ENCODE measurements at regions not wholly inside any gene's neighbourhood (a gene's known extent, or its start where the extent isn't known, plus 50 kb on each side); places are given as distances from the start of the nearest gene placed in this dataset.
"Not testable (repeated sequence)": the region's sequence is repeated elsewhere in the genome, so short reads cannot be mapped to it uniquely, and the experiment has no call there.

- WGBS (ENCODE audit: insufficient coverage): 94% methylated on average over 9 of the region's 9 CpGs
- DNase-seq (ENCODE audit: low read depth in 4 of 6, low spot score in 6 of 6): no peak
- no peaks in the 10 kb centered on the region for H3K36me3 ChIP-seq (ENCODE audit: control insufficient read depth, insufficient read depth, low read length)
- H3K4me3 ChIP-seq (ENCODE audit: low read depth, low read length): no peak overlapping the region
- H3K27me3 ChIP-seq (ENCODE audit: control insufficient read depth, insufficient read depth, low read length): no peaks in the 10 kb centered on the region
- no peak overlapping the region for H3K27ac ChIP-seq (ENCODE audit: low read depth, low read length)
- no peaks in the 10 kb centered on the region for H3K9me3 ChIP-seq (ENCODE audit: control insufficient read depth, insufficient read depth, low read length)
- peaks cover 15% of the 10 kb centered on the region for H3K4me1 ChIP-seq (ENCODE audit: control insufficient read depth, insufficient read depth, low read length)
Measured at GRCh38 chr10:118805146-118805545, 50.4 kb upstream of the CACUL1 start.

DNA sequence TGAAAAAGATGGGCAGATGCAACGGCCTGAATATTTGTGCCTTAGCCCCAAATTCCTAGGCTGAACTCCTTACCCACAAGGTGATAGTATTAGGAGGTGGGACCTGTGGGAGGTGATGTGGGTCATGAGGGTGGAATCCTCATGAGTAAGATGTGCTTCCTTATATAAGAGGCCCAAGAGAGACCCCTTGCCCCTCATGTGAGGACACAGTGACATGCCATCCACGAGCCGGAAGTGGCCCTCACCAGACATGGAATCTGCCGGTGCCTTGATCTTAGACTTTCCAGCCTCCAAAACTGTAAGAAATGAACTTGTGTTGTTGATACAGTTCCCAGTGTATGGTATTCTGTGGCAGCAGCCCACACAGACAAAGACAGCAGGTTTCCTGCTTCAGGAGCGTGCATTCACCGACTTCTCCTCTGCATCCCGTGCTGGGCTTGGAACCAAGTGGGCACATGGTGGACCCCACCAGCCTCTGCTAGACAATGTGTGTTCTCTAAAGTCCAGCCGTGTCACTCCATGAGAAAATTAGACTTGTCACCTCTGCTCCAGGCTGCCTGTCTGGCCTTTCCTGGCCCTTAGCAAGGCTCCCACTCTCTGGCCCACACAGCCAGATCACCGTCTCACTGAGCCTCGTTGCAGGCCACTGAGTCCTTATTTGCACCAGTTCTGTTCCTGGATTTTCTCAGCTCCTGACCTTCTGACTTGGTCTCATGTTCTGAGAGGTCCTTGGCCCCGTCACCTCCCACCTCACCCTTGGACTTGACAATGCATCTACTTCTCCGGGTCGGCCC lies 52.9 kb upstream of the CACUL1 start:
- Histone ChIP-seq H3K4me1 (ENCODE audit: control insufficient read depth, insufficient read depth, low read length) (peaks cover 24% of the 10 kb centered on the region), H3K9me3 (ENCODE audit: control insufficient read depth, insufficient read depth, low read length) (no peaks in the 10 kb centered on the region), H3K27ac (ENCODE audit: low read depth, low read length) (no peak overlapping the region), H3K27me3 (ENCODE audit: control insufficient read depth, insufficient read depth, low read length) (no peaks in the 10 kb centered on the region), H3K36me3 (ENCODE audit: control insufficient read depth, insufficient read depth, low read length) (no peaks in the 10 kb centered on the region), H3K4me3 (ENCODE audit: low read depth, low read length) (no peak overlapping the region)
- no peak for DNase-seq (ENCODE audit: low read depth in 4 of 6, low spot score in 6 of 6)
- 89% methylated on average over 12 of the region's 13 CpGs for WGBS (ENCODE audit: insufficient coverage)

- H3K4me3 ChIP-seq (ENCODE audit: low read depth, low read length): no peak overlapping the region
- no peak overlapping the region for H3K27ac ChIP-seq (ENCODE audit: low read depth, low read length)
- peaks cover 27% of the 10 kb centered on the region for H3K4me1 ChIP-seq (ENCODE audit: control insufficient read depth, insufficient read depth, low read length)
- H3K27me3 ChIP-seq (ENCODE audit: control insufficient read depth, insufficient read depth, low read length): no peaks in the 10 kb centered on the region
- DNase-seq (ENCODE audit: low read depth in 4 of 6, low spot score in 6 of 6): peak in 1 of 6 donors; percentile 60
- no peaks in the 10 kb centered on the region for H3K9me3 ChIP-seq (ENCODE audit: control insufficient read depth, insufficient read depth, low read length)
- no peaks in the 10 kb centered on the region for H3K36me3 ChIP-seq (ENCODE audit: control insufficient read depth, insufficient read depth, low read length)
- WGBS (ENCODE audit: insufficient coverage): 70% methylated on average over 17 of the region's 21 CpGs
Measured at GRCh38 chr10:118808601-118809356, 54.0 kb upstream of the CACUL1 start.

GRCh38 chr10:118809357-118810220 lies 54.8 kb upstream of the CACUL1 start:
- WGBS (ENCODE audit: insufficient coverage): 67% methylated on average over 16 of the region's 20 CpGs
- H3K4me1 ChIP-seq (ENCODE audit: control insufficient read depth, insufficient read depth, low read length): peaks cover 27% of the 10 kb centered on the region
- H3K27ac ChIP-seq (ENCODE audit: low read depth, low read length): no peak overlapping the region
- no peak overlapping the region for H3K4me3 ChIP-seq (ENCODE audit: low read depth, low read length)
- no peak for DNase-seq (ENCODE audit: low read depth in 4 of 6, low spot score in 6 of 6)
- H3K9me3 ChIP-seq (ENCODE audit: control insufficient read depth, insufficient read depth, low read length): no peaks in the 10 kb centered on the region
- H3K27me3 ChIP-seq (ENCODE audit: control insufficient read depth, insufficient read depth, low read length): no peaks in the 10 kb centered on the region
- H3K36me3 ChIP-seq (ENCODE audit: control insufficient read depth, insufficient read depth, low read length): no peaks in the 10 kb centered on the region

DNA sequence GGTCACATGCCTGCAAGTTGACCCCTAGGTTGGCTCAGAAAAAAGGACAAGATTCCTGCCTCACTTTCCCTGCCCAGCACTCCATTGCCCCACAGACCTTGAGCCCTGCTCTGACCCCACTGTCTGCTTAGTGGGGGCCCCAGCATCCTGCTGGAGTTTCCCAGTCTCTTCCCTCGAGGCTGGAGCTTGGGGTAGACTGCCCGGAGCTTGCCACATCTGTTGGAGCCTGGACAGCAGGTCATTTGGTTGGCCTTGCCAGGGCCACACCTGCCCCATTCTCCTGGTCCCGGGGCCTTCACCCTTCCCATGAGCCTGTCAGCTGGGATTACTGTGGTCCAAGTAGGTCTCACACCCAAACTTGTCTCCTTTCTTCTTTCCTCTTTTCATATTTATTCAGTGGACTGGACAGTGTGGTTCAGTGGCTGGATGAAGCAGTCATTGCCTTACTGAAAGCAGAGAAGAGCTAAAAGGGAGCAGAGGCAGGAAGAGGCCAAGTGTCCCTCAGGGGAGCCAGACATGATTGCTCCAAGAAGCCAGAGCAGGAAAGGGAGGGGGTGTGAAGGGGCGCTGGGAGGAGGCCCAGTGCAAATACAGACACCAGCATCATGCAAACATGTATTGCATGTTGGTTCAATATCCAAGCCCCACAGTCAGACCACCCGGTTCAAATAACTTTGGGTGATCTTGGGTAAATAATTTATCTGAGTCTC lies 56.2 kb upstream of the CACUL1 start:
- Histone ChIP-seq H3K9me3 (ENCODE audit: control insufficient read depth, insufficient read depth, low read length) (no peaks in the 10 kb centered on the region), H3K4me3 (ENCODE audit: low read depth, low read length) (no peak overlapping the region), H3K27me3 (ENCODE audit: control insufficient read depth, insufficient read depth, low read length) (no peaks in the 10 kb centered on the region), H3K36me3 (ENCODE audit: control insufficient read depth, insufficient read depth, low read length) (no peaks in the 10 kb centered on the region), H3K27ac (ENCODE audit: low read depth, low read length) (no peak overlapping the region), H3K4me1 (ENCODE audit: control insufficient read depth, insufficient read depth, low read length) (peaks cover 25% of the 10 kb centered on the region)
- WGBS (ENCODE audit: insufficient coverage): 92% methylated on average over 3 of the region's 5 CpGs
- no peak for DNase-seq (ENCODE audit: low read depth in 4 of 6, low spot score in 6 of 6)

DNA sequence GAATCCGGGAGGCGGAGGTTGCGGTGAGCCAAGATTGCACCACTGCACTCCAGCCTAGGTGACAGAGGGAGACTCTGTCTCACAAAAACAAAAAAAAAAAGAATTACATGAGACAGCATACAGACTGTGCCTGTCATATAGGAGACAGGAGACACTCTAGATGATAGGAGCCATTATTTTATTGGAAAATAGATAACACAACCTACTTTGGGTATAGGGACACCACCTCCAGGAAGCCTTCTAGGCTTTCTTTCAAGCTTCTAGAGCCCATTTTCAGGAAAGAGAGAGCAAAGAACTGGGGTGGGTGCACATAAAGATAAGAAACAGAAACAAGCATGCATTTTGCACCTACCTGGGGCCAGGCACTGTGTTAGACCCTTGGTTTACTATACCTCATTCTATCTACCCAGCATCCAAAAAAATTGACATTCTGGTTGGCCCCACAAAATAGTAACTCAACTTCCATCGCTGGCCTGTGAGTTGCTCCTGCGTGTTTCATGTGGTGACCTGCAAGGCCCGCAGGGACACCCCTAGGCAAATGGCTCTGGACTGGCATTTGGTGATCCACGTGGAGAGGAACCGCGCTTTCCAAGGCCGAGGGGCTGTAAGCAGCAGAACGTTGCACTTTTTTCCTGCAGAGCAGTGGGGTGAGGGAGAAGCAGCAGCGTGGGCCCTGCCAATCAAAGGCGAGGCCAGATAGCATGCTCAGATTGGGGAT lies 57.1 kb upstream of the CACUL1 start:
- H3K27ac ChIP-seq (ENCODE audit: low read depth, low read length): no peak overlapping the region
- no peaks in the 10 kb centered on the region for H3K36me3 ChIP-seq (ENCODE audit: control insufficient read depth, insufficient read depth, low read length)
- WGBS (ENCODE audit: insufficient coverage): 61% methylated on average over 12 of the region's 13 CpGs
- H3K27me3 ChIP-seq (ENCODE audit: control insufficient read depth, insufficient read depth, low read length): no peaks in the 10 kb centered on the region
- no peaks in the 10 kb centered on the region for H3K9me3 ChIP-seq (ENCODE audit: control insufficient read depth, insufficient read depth, low read length)
- peaks cover 25% of the 10 kb centered on the region for H3K4me1 ChIP-seq (ENCODE audit: control insufficient read depth, insufficient read depth, low read length)
- no peak overlapping the region for H3K4me3 ChIP-seq (ENCODE audit: low read depth, low read length)
- DNase-seq (ENCODE audit: low read depth in 4 of 6, low spot score in 6 of 6): no peak

DNA sequence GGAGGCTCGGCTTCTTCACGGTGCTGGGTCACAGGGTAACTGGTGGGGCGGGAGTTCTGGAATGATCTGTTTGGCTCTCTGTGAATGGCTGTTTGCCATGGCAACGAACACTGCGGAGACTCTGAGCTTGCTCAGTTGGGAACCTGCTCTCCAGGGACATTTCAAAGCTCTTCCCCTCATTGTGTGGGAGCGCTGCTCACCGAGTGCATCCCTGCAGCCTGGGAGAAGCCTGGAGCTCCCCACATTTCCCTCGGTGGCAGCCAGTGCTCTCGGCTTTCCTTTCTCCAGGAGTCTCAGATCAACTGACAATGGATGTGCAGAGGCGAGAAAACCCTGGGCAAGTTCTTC lies 57.6 kb upstream of the CACUL1 start:
- Histone ChIP-seq H3K4me3 (ENCODE audit: low read depth, low read length) (no peak overlapping the region), H3K27me3 (ENCODE audit: control insufficient read depth, insufficient read depth, low read length) (no peaks in the 10 kb centered on the region), H3K4me1 (ENCODE audit: control insufficient read depth, insufficient read depth, low read length) (peaks cover 25% of the 10 kb centered on the region), H3K27ac (ENCODE audit: low read depth, low read length) (no peak overlapping the region), H3K9me3 (ENCODE audit: control insufficient read depth, insufficient read depth, low read length) (no peaks in the 10 kb centered on the region), H3K36me3 (ENCODE audit: control insufficient read depth, insufficient read depth, low read length) (no peaks in the 10 kb centered on the region)
- 17% methylated on average over 10 of the region's 10 CpGs for WGBS (ENCODE audit: insufficient coverage)
- DNase-seq (ENCODE audit: low read depth in 4 of 6, low spot score in 6 of 6): peak in 3 of 6 donors; percentile 24 to 91 (median 53)

GRCh38 chr10:118813001-118813400 lies 58.2 kb upstream of the CACUL1 start:
- H3K36me3 ChIP-seq (ENCODE audit: control insufficient read depth, insufficient read depth, low read length); H3K27ac ChIP-seq (ENCODE audit: low read depth, low read length); DNase-seq (ENCODE audit: low read depth in 4 of 6, low spot score in 6 of 6); H3K4me3 ChIP-seq (ENCODE audit: low read depth, low read length); H3K9me3 ChIP-seq (ENCODE audit: control insufficient read depth, insufficient read depth, low read length); H3K27me3 ChIP-seq (ENCODE audit: control insufficient read depth, insufficient read depth, low read length): not testable (repeated sequence)
- H3K4me1 ChIP-seq (ENCODE audit: control insufficient read depth, insufficient read depth, low read length): peaks cover 25% of the 10 kb centered on the region
- 96% methylated on average over 8 of the region's 13 CpGs for WGBS (ENCODE audit: insufficient coverage)

Measured in spinal cord (tissue), 9 donors.